ENCODE measurements at regions not wholly inside any gene's neighbourhood (a gene's known extent, or its start where the extent isn't known, plus 50 kb on each side); places are given as distances from the start of the nearest gene placed in this dataset.

- TF ChIP-seq PKNOX1 (IDR thresholded peaks at IDR 0.05) (no peak), SP1 (IDR thresholded peaks at IDR 0.05) (no peak), ELF4 (IDR thresholded peaks at IDR 0.05) (no peak)
Observed at GRCh38 chr4:133588306-133588705, 439.2 kb downstream of the PCDH10 start.

Data from HEK293T (cell line).